Neural cell (in vitro differentiated cells): ENCODE measurements at regions not wholly inside any gene's neighbourhood (a gene's known extent, or its start where the extent isn't known, plus 50 kb on each side); places are given as distances from the start of the nearest gene placed in this dataset.

Experiments used
- H2AFZ ChIP-seq: fragments of 200-600, 300-800 bp; sonication (generic), shearing (Covaris generic); 2 replicates; pipeline ENCODE4 v1.6.0; 2014; ENCODE audit warnings: low read depth, mild to moderate bottlenecking, antibody characterized with exemption, low read length, moderate library complexity
- H3F3A ChIP-seq: fragments of 200-600 bp; shearing (Covaris generic); 2 replicates; pipeline ENCODE4 v1.6.1; 2016; ENCODE audit warnings: mild to moderate bottlenecking, moderate library complexity, mixed read lengths, antibody characterized with exemption, low read length; ENCODE audit not compliant: insufficient read depth, poor library complexity, severe bottlenecking
- H3K27ac ChIP-seq: fragments of 200-600, 300-800 bp; sonication (generic), shearing (Covaris generic); 2 replicates; pipeline ENCODE4 v1.5.1; 2014; ENCODE audit warnings: mild to moderate bottlenecking, low read length, moderate library complexity
- H3K27me3 ChIP-seq: fragments of 300-800, 200-600 bp; sonication (generic), shearing (Covaris generic); 2 replicates; pipeline ENCODE4 v1.6.0; 2014; ENCODE audit warnings: mild to moderate bottlenecking, low read depth, low read length, moderate library complexity; ENCODE audit not compliant: insufficient read depth
- H3K36me3 ChIP-seq: fragments of 300-800, 200-600 bp; sonication (generic), shearing (Covaris generic); 2 replicates; pipeline ENCODE4 v1.5.1; 2014; ENCODE audit warnings: mild to moderate bottlenecking, antibody characterized with exemption, low read length, moderate library complexity; ENCODE audit not compliant: insufficient read depth
- H3K4me2 ChIP-seq: fragments of 300-800, 200-600 bp; sonication (generic), shearing (Covaris generic); 2 replicates; pipeline ENCODE4 v1.6.0; 2014; ENCODE audit warnings: mild to moderate bottlenecking, low read length
- H3K4me3 ChIP-seq: fragments of 300-800, 200-600 bp; sonication (generic), shearing (Covaris generic); 2 replicates; pipeline ENCODE4 v1.5.1; 2014; ENCODE audit warnings: mild to moderate bottlenecking, low read length, moderate library complexity
- H3K79me2 ChIP-seq: fragments of 200-600 bp; shearing (Covaris generic); replicated peaks from 2 replicates; pipeline ENCODE4 v1.6.0; 2014; ENCODE audit warnings: mild to moderate bottlenecking, low read length, moderate library complexity; ENCODE audit not compliant: insufficient read depth
- H3K9ac ChIP-seq: fragments of 300-800, 200-600 bp; sonication (generic), shearing (Covaris generic); 2 replicates; pipeline ENCODE4 v1.6.1; 2016; ENCODE audit warnings: mild to moderate bottlenecking, low read length, mixed read lengths
- H3K9me2 ChIP-seq: fragments of 200-600 bp; shearing (Covaris generic); 2 replicates; pipeline ENCODE4 v1.6.1; 2016; ENCODE audit warnings: mild to moderate bottlenecking, low read length, mixed read lengths; ENCODE audit not compliant: insufficient read depth
- H3K9me3 ChIP-seq: fragments of 200-600, 300-800 bp; sonication (generic), shearing (Covaris generic); 2 replicates; pipeline ENCODE4 v1.6.1; 2016; ENCODE audit warnings: mild to moderate bottlenecking, mixed run types, low read length, moderate library complexity, mixed read lengths
- H4K20me1 ChIP-seq: fragments of 200-600 bp; shearing (Covaris generic); 2 replicates; pipeline ENCODE4 v1.6.1; 2016; ENCODE audit warnings: mild to moderate bottlenecking, mixed run types; ENCODE audit not compliant: insufficient read depth
- EP300 ChIP-seq: fragments of 450-650 bp; conservative IDR thresholded peaks from 2 replicates; pipeline ENCODE4 v1.6.1; 2014; ENCODE audit warnings: antibody characterized with exemption, mild to moderate bottlenecking, moderate library complexity; ENCODE audit not compliant: poor library complexity, severe bottlenecking
- EZH2 ChIP-seq: fragments of 200-600, 300-800 bp; shearing (Covaris generic), sonication (generic); IDR thresholded peaks from 2 replicates; pipeline ENCODE4 v1.6.1; 2014; ENCODE audit warnings: antibody characterized with exemption, low read length, borderline replicate concordance, mild to moderate bottlenecking; ENCODE audit not compliant: insufficient read depth, poor library complexity, severe bottlenecking
- MXI1 ChIP-seq: fragments of 450-650 bp; conservative IDR thresholded peaks from 2 replicates; pipeline ENCODE4 v1.6.1; 2014; ENCODE audit warnings: antibody characterized with exemption, mild to moderate bottlenecking; ENCODE audit not compliant: poor library complexity, severe bottlenecking
- POLR2AphosphoS5 ChIP-seq: IDR thresholded peaks from 2 replicates; pipeline ENCODE4 v1.6.1; 2012
- RAD21 ChIP-seq: fragments of 450-650 bp; conservative IDR thresholded peaks from 2 replicates; pipeline ENCODE4 v1.6.1; 2014; ENCODE audit warnings: antibody characterized with exemption, mild to moderate bottlenecking, moderate library complexity
- SMC3 ChIP-seq: fragments of 450-650 bp; conservative IDR thresholded peaks from 2 replicates; pipeline ENCODE4 v1.6.1; 2014; ENCODE audit warnings: antibody characterized with exemption, mild to moderate bottlenecking, moderate library complexity; ENCODE audit not compliant: poor library complexity
- TAF1 ChIP-seq: IDR thresholded peaks from 2 replicates; pipeline ENCODE4 v1.6.1; 2012; ENCODE audit warnings: low read depth
- TF ChIP-seq, protein P1 (sequence below): fragments of 450-650 bp; IDR thresholded peaks from 2 replicates; pipeline ENCODE4 v1.5.1; 2014; ENCODE audit warnings: antibody characterized with exemption, mild to moderate bottlenecking, moderate library complexity; ENCODE audit not compliant: poor library complexity, severe bottlenecking
- TF ChIP-seq, protein P2 (sequence below): IDR thresholded peaks from 2 replicates; pipeline ENCODE4 v1.6.1; 2012; ENCODE audit warnings: borderline replicate concordance

DNA sequence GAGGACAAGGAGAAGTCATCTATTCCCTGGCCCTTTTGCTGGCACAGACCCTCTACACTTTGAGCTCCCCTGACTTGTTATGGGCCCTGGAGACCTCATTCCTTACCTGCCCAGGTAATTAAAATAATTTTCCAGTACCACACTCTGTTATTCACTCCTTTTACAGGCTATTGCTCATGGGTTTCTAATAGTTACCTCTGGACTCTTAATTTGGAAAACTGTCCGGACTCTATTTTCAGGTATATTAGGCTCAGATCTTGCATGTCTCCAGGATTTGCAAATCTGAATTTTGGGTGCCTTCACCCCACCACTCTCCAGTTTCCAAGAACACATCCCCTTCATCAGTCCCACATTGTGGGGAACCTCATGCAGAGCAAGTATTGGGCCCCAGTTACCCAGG is 186.8 kb upstream of the SESN3 start:
- H3K4me2 ChIP-seq: no peak overlapping the region
- no peaks in the 10 kb centered on the region for H3K9me2 ChIP-seq

DNA sequence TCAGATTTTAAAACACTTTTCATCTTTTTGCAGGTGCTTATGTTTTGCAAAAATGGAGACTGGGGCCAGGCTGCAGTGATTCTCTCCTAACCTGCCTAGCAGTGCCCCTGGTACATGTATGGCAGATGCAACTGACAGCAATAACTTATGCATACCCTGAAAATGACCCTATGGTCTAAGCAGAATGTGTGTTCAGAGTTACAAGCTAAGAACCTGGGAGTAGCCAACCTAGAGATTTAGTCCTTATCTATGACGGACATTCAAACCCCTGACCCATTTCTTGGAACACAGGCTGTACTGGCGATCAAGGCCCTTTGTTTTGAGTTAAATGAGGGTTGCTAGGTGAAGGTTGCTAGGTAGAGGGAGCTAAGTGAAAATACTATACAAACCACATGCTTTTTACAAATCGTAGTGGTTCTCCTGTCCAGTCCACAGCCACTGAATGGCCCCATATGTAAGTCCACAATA is 184.9 kb upstream of the SESN3 start:
- Histone ChIP-seq H3K36me3 (no peaks in the 10 kb centered on the region), H3K9me2 (no peaks in the 10 kb centered on the region), H3K27me3 (no peaks in the 10 kb centered on the region)

More for the DNA sequence above, 186.8 kb upstream of the SESN3 start:
- Histone ChIP-seq H3K36me3 (no peaks in the 10 kb centered on the region), H3K4me3 (no peak overlapping the region), H3K9me3 (no peaks in the 10 kb centered on the region), H3K27me3 (no peaks in the 10 kb centered on the region), H3K79me2 (no peaks in the 10 kb centered on the region), H3F3A (no peaks in the 10 kb centered on the region), H2AFZ (no peak overlapping the region), H3K9ac (no peak overlapping the region), H3K27ac (no peak overlapping the region), H4K20me1 (no peaks in the 10 kb centered on the region)
- TF ChIP-seq TAF1: no peak
- no peak for TF ChIP-seq MXI1
- TF ChIP-seq RAD21: no peak
- no peak for TF ChIP-seq SMC3
- no peak for TF ChIP-seq EZH2
- TF ChIP-seq, protein P1, sequence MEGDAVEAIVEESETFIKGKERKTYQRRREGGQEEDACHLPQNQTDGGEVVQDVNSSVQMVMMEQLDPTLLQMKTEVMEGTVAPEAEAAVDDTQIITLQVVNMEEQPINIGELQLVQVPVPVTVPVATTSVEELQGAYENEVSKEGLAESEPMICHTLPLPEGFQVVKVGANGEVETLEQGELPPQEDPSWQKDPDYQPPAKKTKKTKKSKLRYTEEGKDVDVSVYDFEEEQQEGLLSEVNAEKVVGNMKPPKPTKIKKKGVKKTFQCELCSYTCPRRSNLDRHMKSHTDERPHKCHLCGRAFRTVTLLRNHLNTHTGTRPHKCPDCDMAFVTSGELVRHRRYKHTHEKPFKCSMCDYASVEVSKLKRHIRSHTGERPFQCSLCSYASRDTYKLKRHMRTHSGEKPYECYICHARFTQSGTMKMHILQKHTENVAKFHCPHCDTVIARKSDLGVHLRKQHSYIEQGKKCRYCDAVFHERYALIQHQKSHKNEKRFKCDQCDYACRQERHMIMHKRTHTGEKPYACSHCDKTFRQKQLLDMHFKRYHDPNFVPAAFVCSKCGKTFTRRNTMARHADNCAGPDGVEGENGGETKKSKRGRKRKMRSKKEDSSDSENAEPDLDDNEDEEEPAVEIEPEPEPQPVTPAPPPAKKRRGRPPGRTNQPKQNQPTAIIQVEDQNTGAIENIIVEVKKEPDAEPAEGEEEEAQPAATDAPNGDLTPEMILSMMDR: no peak
- TF ChIP-seq, protein P2, sequence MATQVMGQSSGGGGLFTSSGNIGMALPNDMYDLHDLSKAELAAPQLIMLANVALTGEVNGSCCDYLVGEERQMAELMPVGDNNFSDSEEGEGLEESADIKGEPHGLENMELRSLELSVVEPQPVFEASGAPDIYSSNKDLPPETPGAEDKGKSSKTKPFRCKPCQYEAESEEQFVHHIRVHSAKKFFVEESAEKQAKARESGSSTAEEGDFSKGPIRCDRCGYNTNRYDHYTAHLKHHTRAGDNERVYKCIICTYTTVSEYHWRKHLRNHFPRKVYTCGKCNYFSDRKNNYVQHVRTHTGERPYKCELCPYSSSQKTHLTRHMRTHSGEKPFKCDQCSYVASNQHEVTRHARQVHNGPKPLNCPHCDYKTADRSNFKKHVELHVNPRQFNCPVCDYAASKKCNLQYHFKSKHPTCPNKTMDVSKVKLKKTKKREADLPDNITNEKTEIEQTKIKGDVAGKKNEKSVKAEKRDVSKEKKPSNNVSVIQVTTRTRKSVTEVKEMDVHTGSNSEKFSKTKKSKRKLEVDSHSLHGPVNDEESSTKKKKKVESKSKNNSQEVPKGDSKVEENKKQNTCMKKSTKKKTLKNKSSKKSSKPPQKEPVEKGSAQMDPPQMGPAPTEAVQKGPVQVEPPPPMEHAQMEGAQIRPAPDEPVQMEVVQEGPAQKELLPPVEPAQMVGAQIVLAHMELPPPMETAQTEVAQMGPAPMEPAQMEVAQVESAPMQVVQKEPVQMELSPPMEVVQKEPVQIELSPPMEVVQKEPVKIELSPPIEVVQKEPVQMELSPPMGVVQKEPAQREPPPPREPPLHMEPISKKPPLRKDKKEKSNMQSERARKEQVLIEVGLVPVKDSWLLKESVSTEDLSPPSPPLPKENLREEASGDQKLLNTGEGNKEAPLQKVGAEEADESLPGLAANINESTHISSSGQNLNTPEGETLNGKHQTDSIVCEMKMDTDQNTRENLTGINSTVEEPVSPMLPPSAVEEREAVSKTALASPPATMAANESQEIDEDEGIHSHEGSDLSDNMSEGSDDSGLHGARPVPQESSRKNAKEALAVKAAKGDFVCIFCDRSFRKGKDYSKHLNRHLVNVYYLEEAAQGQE: no peak

More for the DNA sequence above, 184.9 kb upstream of the SESN3 start:
- H3K4me2 ChIP-seq: no peak overlapping the region
- no peak overlapping the region for H3K9ac ChIP-seq
- TF ChIP-seq EP300: no peak
- TF ChIP-seq POLR2AphosphoS5: no peak
- no peak for TF ChIP-seq RAD21
- TF ChIP-seq, protein P2: no peak
- no peak for TF ChIP-seq EZH2
- no peaks in the 10 kb centered on the region for H3K79me2 ChIP-seq
- no peaks in the 10 kb centered on the region for H3F3A ChIP-seq
- no peaks in the 10 kb centered on the region for H4K20me1 ChIP-seq
- no peak overlapping the region for H2AFZ ChIP-seq
- H3K9me3 ChIP-seq: no peaks in the 10 kb centered on the region
- no peak overlapping the region for H3K27ac ChIP-seq
- H3K4me3 ChIP-seq: no peak overlapping the region
